AG04449 (cell line): ENCODE measurements at regions not wholly inside any gene's neighbourhood (a gene's known extent, or its start where the extent isn't known, plus 50 kb on each side); places are given as distances from the start of the nearest gene placed in this dataset.

Source experiments
- CTCF ChIA-PET: fragments of 350-600 bp; formaldehyde crosslinking; extraction: SDS; loops from one replicate; lab custom pipeline; 2021; ENCODE audit warnings: antibody characterized with exemption; lab: Yijun Ruan, JAX
- POLR2A ChIA-PET: fragments of 400-600, 350-600 bp; formaldehyde crosslinking; extraction: SDS; loops from one replicate; lab custom pipeline; 2020; ENCODE audit warnings: antibody characterized with exemption, inconsistent platforms; lab: Yijun Ruan, JAX
- DNase-seq: peaks from one replicate; pipeline ENCODE4 v3.0.0-alpha.2; 2010; ENCODE audit warnings: low read depth, low spot score
- H3K4me3 ChIP-seq: 2 replicates; pipeline ENCODE4 v1.5.1; 2011; ENCODE audit warnings: low read depth, mild to moderate bottlenecking, control low read depth, low read length
- TF ChIP-seq, protein P1 (sequence below): IDR thresholded peaks from one replicate; pipeline ENCODE4 v1.5.1; 2011; ENCODE audit warnings: mild to moderate bottlenecking, moderate library complexity, low read length, control low read depth, inconsistent platforms; ENCODE audit not compliant: insufficient read depth; ENCODE audit errors: missing control alignments

GRCh38 chr6:90787446-90787845 lies 200.6 kb upstream of the MAP3K7 start:
- TF ChIP-seq, protein P1, sequence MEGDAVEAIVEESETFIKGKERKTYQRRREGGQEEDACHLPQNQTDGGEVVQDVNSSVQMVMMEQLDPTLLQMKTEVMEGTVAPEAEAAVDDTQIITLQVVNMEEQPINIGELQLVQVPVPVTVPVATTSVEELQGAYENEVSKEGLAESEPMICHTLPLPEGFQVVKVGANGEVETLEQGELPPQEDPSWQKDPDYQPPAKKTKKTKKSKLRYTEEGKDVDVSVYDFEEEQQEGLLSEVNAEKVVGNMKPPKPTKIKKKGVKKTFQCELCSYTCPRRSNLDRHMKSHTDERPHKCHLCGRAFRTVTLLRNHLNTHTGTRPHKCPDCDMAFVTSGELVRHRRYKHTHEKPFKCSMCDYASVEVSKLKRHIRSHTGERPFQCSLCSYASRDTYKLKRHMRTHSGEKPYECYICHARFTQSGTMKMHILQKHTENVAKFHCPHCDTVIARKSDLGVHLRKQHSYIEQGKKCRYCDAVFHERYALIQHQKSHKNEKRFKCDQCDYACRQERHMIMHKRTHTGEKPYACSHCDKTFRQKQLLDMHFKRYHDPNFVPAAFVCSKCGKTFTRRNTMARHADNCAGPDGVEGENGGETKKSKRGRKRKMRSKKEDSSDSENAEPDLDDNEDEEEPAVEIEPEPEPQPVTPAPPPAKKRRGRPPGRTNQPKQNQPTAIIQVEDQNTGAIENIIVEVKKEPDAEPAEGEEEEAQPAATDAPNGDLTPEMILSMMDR = no peak
- DNase-seq = no peak
- H3K4me3 ChIP-seq = no peak overlapping the region
- POLR2A ChIA-PET = no interaction called here
- CTCF ChIA-PET = no interaction called here

DNA sequence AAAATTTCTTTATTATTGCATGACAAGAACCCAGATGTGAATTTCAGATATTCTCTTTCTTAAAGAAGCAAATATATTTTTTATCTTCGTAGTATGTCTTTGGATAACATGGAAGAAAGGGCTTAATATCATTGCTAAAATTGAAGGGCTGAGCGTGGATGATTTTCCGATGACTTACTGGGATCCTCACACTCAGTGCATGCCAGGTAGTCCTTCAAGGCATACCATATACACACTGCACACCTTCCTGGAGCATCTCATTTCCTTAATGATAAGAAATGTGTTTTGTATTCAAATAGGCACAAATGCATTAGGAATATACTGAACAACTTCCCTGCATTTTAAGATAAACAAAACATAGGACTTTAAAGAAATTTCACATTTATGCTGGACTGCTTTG lies 193.9 kb upstream of the MAP3K7 start:
- POLR2A ChIA-PET = no interaction called here
- H3K4me3 ChIP-seq = no peak overlapping the region
- CTCF ChIA-PET = no interaction called here

DNA sequence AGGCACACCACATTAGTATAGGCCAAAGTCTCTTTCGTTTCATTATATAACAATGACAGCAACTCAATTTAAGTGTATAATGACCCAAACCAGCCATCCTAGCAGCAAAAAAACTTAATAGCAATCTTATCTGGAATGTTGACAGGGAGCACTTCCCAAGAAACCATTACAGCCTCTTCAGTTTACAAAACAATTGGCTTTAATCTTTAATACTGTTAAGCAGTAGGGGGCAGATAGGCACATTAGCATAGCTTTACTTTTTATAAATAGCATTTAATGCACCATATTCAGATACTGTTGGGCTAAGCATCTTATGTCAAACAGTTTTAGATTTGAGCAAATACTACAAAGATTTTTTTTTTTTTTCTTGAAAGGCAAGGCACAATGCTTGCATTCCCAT lies 193.3 kb upstream of the MAP3K7 start:
- ChIA-PET POLR2A (no interaction called here), CTCF (no interaction called here)
- TF ChIP-seq, protein P1 = no peak
- DNase-seq = no peak
- no peak overlapping the region for H3K4me3 ChIP-seq

More for the DNA sequence above, 193.9 kb upstream of the MAP3K7 start:
- DNase-seq = no peak
- TF ChIP-seq, protein P1 = no peak

- no peak overlapping the region for H3K4me3 ChIP-seq
- ChIA-PET POLR2A (no interaction called here), CTCF (no interaction called here)
- TF ChIP-seq, protein P1 = no peak
- DNase-seq = no peak
Observed at GRCh38 chr6:90778417-90779203, 191.7 kb upstream of the MAP3K7 start.

DNA sequence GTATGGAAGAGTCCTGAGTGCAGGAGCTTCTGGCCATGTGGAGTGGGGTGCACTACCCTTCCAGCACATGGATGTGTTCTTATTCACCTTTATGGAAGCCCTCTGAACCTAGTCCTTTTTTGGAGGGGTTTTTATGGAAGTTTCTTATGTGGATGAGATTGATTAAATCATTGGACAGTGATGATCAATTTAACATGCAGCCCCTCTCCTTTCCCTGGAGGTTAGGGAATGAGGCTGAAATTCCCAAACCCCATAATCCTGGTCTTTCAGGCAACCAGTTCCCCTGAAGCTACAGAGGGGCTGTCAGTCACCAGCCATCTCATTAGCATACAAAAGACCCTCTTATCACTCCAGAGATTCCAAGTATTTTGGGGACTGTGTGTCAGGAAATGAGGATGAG lies 183.9 kb upstream of the MAP3K7 start:
- TF ChIP-seq, protein P1 = no peak
- no peak for DNase-seq
- CTCF ChIA-PET = no interaction called here
- POLR2A ChIA-PET = no interaction called here
- no peak overlapping the region for H3K4me3 ChIP-seq

DNA sequence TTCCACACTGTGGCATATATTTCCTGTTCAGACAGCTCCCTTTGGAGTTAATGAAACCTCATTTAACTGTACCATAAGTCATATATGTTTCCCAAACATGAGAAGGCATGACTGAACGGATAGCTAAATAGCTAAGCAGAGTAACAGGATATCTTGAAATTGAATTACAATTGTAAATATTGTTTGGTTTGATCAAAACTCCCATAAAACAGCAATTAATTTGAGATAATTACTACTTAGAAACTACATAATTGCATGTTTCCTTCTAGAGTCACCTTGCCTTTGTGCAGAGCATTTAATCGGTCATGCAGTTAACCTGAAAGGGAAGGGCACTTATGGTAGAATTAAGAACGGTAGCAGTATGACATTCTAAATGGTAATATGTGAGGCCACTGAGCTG lies 179.0 kb upstream of the MAP3K7 start:
- DNase-seq = no peak
- TF ChIP-seq, protein P1 = no peak
- ChIA-PET CTCF (no interaction called here), POLR2A (no interaction called here)
- no peak overlapping the region for H3K4me3 ChIP-seq
